Endodermal cell (in vitro differentiated cells): ENCODE measurements at regions not wholly inside any gene's neighbourhood (a gene's known extent, or its start where the extent isn't known, plus 50 kb on each side); places are given as distances from the start of the nearest gene placed in this dataset.

Source experiments
- DNase-seq: peaks from one replicate; pipeline ENCODE4 v3.0.0-alpha.2; 2017
- H3K27ac ChIP-seq: 2 replicates; pipeline ENCODE4 v1.5.1; 2013; ENCODE audit warnings: mild to moderate bottlenecking, low read depth, low read length, moderate library complexity
- H3K27me3 ChIP-seq: 2 replicates; pipeline ENCODE4 v1.6.1; 2013; ENCODE audit warnings: mild to moderate bottlenecking, low read length, moderate library complexity; ENCODE audit not compliant: insufficient read depth, control insufficient read depth, poor library complexity, severe bottlenecking
- H3K36me3 ChIP-seq: 2 replicates; pipeline ENCODE4 v1.7.0; 2013; ENCODE audit warnings: mild to moderate bottlenecking, low read length, moderate library complexity; ENCODE audit not compliant: control insufficient read depth, insufficient read depth
- H3K4me1 ChIP-seq: one replicate; pipeline ENCODE4 v1.7.0; 2013; ENCODE audit warnings: low read length; ENCODE audit not compliant: control insufficient read depth, insufficient read depth
- H3K4me3 ChIP-seq: 2 replicates; pipeline ENCODE4 v1.5.1; 2013; ENCODE audit warnings: mild to moderate bottlenecking, low read length, moderate library complexity
- H3K9ac ChIP-seq: 2 replicates; pipeline ENCODE4 v1.6.1; 2013; ENCODE audit warnings: mild to moderate bottlenecking, low read length, moderate library complexity; ENCODE audit not compliant: poor library complexity, severe bottlenecking; ENCODE audit errors: extremely low read depth
- H3K9me3 ChIP-seq: 2 replicates; pipeline ENCODE4 v1.6.1; 2013; ENCODE audit warnings: mild to moderate bottlenecking, low read length, moderate library complexity; ENCODE audit not compliant: control insufficient read depth
- H3K27ac Mint-ChIP-seq: 2 replicates; pipeline ENCODE4 v1.8.0; 2020; ENCODE audit warnings: mixed read lengths
- H3K27me3 Mint-ChIP-seq: 2 replicates; pipeline ENCODE4 v1.8.0; 2021; ENCODE audit warnings: mild to moderate bottlenecking, mixed read lengths; ENCODE audit not compliant: insufficient read depth
- H3K36me3 Mint-ChIP-seq: 2 replicates; pipeline ENCODE4 v1.8.0; 2020; ENCODE audit warnings: low read depth, mixed read lengths
- H3K4me1 Mint-ChIP-seq: 2 replicates; pipeline ENCODE4 v1.8.0; 2020; ENCODE audit warnings: mixed read lengths
- H3K4me3 Mint-ChIP-seq: 2 replicates; pipeline ENCODE4 v1.8.0; 2020; ENCODE audit warnings: mild to moderate bottlenecking, moderate library complexity, mixed read lengths
- H3K9me3 Mint-ChIP-seq: 2 replicates; pipeline ENCODE4 v1.8.0; 2020; ENCODE audit warnings: mild to moderate bottlenecking, mixed read lengths
- CTCF ChIP-seq: fragments of 200-600 bp; sonication (generic); conservative IDR thresholded peaks from 2 replicates; pipeline ENCODE4 v1.5.0; 2021; ENCODE audit warnings: antibody characterized with exemption, mild to moderate bottlenecking
- WGBS, 2 experiments: methylation state at CpG; one replicate each; pipeline versions ENCODE4 v1.1.5 to v1.1.7; 2013; ENCODE audit warnings: missing lambda C conversion rate in 2 of 2, mixed read lengths in 1 of 2; ENCODE audit not compliant: insufficient coverage in 1 of 2, insufficient read length in 1 of 2; 5-methylcytosine and 5-hydroxymethylcytosine counted together

GRCh38 chr1:228887101-228887500 lies 151.8 kb downstream of the RHOU start:
- Mint-ChIP-seq H3K27me3 (peaks cover 2% of the 10 kb centered on the region), H3K4me1 (peaks cover 5% of the 10 kb centered on the region), H3K27ac (no peak overlapping the region), H3K9me3 (peaks cover 15% of the 10 kb centered on the region), H3K36me3 (no peaks in the 10 kb centered on the region), H3K4me3 (no peak overlapping the region)
- no peak overlapping the region for H3K9ac ChIP-seq
- H3K4me1 ChIP-seq = no peaks in the 10 kb centered on the region
- H3K27ac ChIP-seq = no peak overlapping the region
- no peaks in the 10 kb centered on the region for H3K9me3 ChIP-seq
- no peaks in the 10 kb centered on the region for H3K36me3 ChIP-seq
- WGBS, 2 experiments = 92 to 98% methylated on average over 4 of the region's 5 CpGs
- TF ChIP-seq CTCF = no peak
- H3K4me3 ChIP-seq = no peak overlapping the region
- no peaks in the 10 kb centered on the region for H3K27me3 ChIP-seq
- no peak for DNase-seq

- H3K27me3 Mint-ChIP-seq = peaks cover 2% of the 10 kb centered on the region
- no peak for TF ChIP-seq CTCF
- H3K4me3 Mint-ChIP-seq = no peak overlapping the region
- no peak for DNase-seq
- no peak overlapping the region for H3K27ac Mint-ChIP-seq
- H3K4me1 ChIP-seq = no peaks in the 10 kb centered on the region
- H3K4me3 ChIP-seq = no peak overlapping the region
- H3K36me3 ChIP-seq = no peaks in the 10 kb centered on the region
- H3K9me3 Mint-ChIP-seq = peaks cover 15% of the 10 kb centered on the region
- H3K9me3 ChIP-seq = no peaks in the 10 kb centered on the region
- H3K36me3 Mint-ChIP-seq = no peaks in the 10 kb centered on the region
- no peak overlapping the region for H3K27ac ChIP-seq
- no peaks in the 10 kb centered on the region for H3K4me1 Mint-ChIP-seq
- WGBS, 2 experiments = 100% methylated on average over 1 of the region's 1 CpG; no CpG with 5 or more reads in 1 of the 2 experiments
- H3K9ac ChIP-seq = no peak overlapping the region
- H3K27me3 ChIP-seq = no peaks in the 10 kb centered on the region
Measured at GRCh38 chr1:228887960-228888359, 152.7 kb downstream of the RHOU start.

- H3K36me3 Mint-ChIP-seq = no peaks in the 10 kb centered on the region
- Histone ChIP-seq H3K4me3 (no peak overlapping the region), H3K27me3 (no peaks in the 10 kb centered on the region), H3K4me1 (no peaks in the 10 kb centered on the region), H3K27ac (no peak overlapping the region), H3K36me3 (no peaks in the 10 kb centered on the region), H3K9ac (no peak overlapping the region), H3K9me3 (no peaks in the 10 kb centered on the region)
- no peak overlapping the region for H3K4me3 Mint-ChIP-seq
- TF ChIP-seq CTCF = no peak
- WGBS, 2 experiments = 88 to 100% methylated on average over 1 to 2 of the region's 2 CpGs
- no peak for DNase-seq
- peaks cover 2% of the 10 kb centered on the region for H3K27me3 Mint-ChIP-seq
- no peaks in the 10 kb centered on the region for H3K4me1 Mint-ChIP-seq
- H3K27ac Mint-ChIP-seq = no peak overlapping the region
- H3K9me3 Mint-ChIP-seq = peaks cover 11% of the 10 kb centered on the region
Measured at GRCh38 chr1:228889289-228889688, 154.0 kb downstream of the RHOU start.
